GM12874 (cell line): ENCODE measurements at regions not wholly inside any gene's neighbourhood (a gene's known extent, or its start where the extent isn't known, plus 50 kb on each side); places are given as distances from the start of the nearest gene placed in this dataset.

Experiments used
- CTCF ChIP-seq: IDR thresholded peaks from 2 replicates; pipeline ENCODE4 v1.5.1; 2011; ENCODE audit warnings: low read depth, mild to moderate bottlenecking, control low read depth, low read length, moderate library complexity; ENCODE audit not compliant: insufficient read depth

GRCh38 chr11:70026726-70027125 lies 51.4 kb upstream of the ANO1 start:
- TF ChIP-seq CTCF, result no peak

DNA sequence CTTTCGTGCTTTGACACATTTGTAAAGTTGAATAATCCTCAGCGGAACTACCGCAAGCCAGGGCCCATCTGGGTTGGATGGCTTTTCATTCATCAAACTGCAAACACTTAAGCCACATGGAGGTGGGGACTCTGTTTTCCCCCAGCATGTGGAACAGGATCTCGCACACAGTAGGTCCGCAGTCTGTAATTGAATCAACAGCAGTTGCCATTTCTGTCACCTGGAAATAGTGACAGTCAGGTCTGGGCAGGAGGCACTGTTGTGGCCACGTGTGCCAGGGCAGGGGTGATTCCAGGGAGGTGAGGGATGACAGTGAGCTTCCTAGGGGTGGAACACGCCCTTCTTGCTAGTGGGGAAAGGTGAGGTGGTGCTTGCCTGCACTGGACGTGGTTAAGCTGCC lies 50.7 kb upstream of the ANO1 start:
- TF ChIP-seq CTCF, result no peak

GRCh38 chr11:70028147-70028855 lies 49.8 kb upstream of the ANO1 start:
- no peak for TF ChIP-seq CTCF
